Astrocyte of the cerebellum (primary cell): ENCODE measurements at regions not wholly inside any gene's neighbourhood (a gene's known extent, or its start where the extent isn't known, plus 50 kb on each side); places are given as distances from the start of the nearest gene placed in this dataset.
A peak's percentile ranks its signal among the peaks of the same experiment; 100 is the strongest.

ENCODE experiments used
- DNase-seq: peaks from one replicate; pipeline ENCODE4 v3.0.0-alpha.2; 2011; ENCODE audit warnings: low read depth
- H3K4me3 ChIP-seq: 2 replicates; pipeline ENCODE4 v1.5.1; 2011; ENCODE audit warnings: mild to moderate bottlenecking, low read depth, low read length, moderate library complexity
- in situ Hi-C: cut with HindIII; loops from 2 replicates; pipeline ENCODE4 v1.10.0; 2017; ENCODE audit warnings: low sequenced_read_pairs
- TF ChIP-seq, protein P1 (sequence below): IDR thresholded peaks from 2 replicates; pipeline ENCODE4 v1.5.1; 2012; ENCODE audit warnings: low read length, low read depth, moderate library complexity, mild to moderate bottlenecking; ENCODE audit errors: missing control alignments

DNA sequence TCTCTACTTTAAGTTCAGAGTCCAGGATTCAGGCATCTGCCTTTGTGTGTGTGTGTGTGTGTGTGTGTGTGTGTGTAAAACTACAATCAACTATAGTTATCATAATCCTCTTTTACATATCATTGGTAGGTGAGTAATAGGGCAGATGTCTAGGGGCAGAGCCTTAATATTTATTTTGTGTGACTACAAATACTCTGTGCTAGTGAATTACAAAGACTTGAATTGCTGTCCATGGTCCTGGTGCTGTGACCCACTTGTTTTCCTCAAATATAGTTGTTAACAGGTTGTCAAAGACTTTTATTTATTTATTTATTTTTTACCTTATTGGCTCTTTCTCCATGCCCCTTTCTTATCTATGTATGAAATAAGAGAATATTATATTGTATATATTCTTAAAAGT, 196.8 kb downstream of the ANXA1 start:
- DNase-seq, result peak; percentile 6
- in situ Hi-C loops, result no loop called here
- H3K4me3 ChIP-seq, result no peak overlapping the region
- TF ChIP-seq, protein P1, sequence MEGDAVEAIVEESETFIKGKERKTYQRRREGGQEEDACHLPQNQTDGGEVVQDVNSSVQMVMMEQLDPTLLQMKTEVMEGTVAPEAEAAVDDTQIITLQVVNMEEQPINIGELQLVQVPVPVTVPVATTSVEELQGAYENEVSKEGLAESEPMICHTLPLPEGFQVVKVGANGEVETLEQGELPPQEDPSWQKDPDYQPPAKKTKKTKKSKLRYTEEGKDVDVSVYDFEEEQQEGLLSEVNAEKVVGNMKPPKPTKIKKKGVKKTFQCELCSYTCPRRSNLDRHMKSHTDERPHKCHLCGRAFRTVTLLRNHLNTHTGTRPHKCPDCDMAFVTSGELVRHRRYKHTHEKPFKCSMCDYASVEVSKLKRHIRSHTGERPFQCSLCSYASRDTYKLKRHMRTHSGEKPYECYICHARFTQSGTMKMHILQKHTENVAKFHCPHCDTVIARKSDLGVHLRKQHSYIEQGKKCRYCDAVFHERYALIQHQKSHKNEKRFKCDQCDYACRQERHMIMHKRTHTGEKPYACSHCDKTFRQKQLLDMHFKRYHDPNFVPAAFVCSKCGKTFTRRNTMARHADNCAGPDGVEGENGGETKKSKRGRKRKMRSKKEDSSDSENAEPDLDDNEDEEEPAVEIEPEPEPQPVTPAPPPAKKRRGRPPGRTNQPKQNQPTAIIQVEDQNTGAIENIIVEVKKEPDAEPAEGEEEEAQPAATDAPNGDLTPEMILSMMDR, result no peak

DNA sequence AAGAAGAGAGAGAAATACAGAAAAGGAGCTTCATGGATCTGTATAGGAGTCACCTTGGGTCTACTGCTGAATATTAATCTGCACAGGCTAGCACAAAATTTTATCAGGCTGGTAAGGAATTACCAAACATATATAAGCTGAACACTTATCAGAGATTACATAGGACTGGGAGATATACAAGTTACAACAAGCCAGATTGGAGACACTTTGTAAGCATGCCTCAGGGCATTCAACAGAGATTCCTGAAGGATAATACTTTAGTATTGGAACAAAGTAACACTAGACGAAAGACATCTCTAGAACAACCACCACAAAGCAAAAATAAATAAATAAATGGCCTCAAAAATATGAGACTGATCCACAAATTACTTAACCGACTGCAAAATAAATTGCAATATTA, 197.8 kb downstream of the ANXA1 start:
- in situ Hi-C loops, result no loop called here
- no peak for DNase-seq
- TF ChIP-seq, protein P1, result no peak
- H3K4me3 ChIP-seq, result no peak overlapping the region

DNA sequence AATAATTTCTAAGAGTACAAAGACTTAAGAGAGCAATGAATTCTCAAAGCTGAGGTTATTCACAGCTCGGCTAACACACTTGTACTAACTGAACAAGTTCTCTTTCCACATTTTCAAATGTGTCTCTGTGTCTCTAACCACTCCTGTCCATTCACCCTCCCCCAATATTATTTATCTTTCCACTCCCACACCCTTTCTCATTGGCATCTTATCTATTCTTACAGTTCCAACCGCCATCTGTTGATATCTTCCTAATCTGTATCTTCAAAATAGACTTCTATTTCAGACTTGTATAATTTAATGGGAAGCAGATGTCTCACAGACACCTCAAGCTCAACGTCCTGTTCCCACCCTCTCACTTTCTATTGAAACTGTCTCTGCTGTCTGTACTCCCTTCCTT, 205.9 kb downstream of the ANXA1 start:
- TF ChIP-seq, protein P1, result no peak
- DNase-seq, result no peak
- in situ Hi-C loops, result no loop called here
- no peak overlapping the region for H3K4me3 ChIP-seq

DNA sequence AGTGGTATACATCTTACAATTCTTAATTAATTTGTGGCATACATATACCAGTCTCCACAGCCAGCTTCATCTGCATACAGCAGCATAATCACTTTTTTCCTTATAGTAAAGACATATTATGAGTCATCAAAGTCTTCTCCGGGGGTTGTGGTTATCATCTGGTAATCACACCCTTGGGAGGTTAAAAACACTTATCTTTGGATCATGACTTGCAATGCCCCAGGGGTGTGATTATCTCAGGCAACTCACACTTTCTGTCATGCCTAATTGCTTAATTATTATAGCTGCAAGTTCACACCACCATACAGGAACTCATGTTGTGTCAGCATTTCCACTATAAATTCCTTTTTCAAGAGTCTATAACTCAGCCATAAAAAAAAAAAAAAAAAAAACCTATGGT, 218.4 kb downstream of the ANXA1 start:
- TF ChIP-seq, protein P1, result no peak
- H3K4me3 ChIP-seq, result no peak overlapping the region
- no peak for DNase-seq
- in situ Hi-C loops, result no loop called here

DNA sequence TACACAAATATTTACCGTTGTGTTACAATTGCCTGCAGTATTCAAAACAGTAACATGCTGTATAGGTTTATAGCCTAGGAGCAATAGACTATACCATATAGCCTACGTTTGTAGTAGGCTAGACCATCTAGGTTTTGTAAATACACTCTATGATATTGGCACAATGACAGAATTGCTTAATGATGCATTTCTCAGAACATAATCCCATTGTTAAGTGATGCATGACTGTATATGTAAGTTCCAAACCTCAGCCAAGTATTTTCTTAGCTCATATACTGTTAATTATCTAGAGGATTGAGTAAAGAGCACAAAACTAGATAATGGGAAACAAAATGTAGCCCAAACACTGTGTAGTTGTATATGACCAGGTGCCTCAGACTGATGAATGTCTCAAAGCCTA, 220.1 kb downstream of the ANXA1 start:
- TF ChIP-seq, protein P1, result no peak
- peak; percentile 5 for DNase-seq
- in situ Hi-C loops, result no loop called here
- no peak overlapping the region for H3K4me3 ChIP-seq

DNA sequence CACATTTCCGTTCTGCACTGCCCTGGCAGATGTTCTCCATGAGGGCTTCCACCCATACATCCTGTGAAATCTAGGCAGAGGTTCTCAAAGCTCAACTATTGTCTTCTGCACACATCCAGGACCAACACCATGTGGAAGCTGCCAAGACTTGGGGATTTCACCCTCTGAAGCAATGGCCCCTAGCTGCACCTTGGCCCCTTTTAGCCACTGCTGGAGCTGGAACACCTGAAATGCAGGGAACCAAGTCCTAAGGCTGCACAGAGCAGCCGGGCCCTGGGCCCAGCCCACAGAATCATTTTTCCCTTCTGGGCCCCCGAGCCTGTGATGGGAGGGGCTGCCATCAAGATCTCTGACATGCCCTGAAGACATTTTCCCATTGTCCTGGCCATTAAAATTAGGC, 228.7 kb downstream of the ANXA1 start:
- no peak overlapping the region for H3K4me3 ChIP-seq
- in situ Hi-C loops, result loop anchor here (5.0 kb wide), 1 partner anchor 83 kb away; no protein-coding TSS in a partner anchor
- TF ChIP-seq, protein P1, result no peak
- DNase-seq, result no peak
